ENCODE measurements at regions not wholly inside any gene's neighbourhood (a gene's known extent, or its start where the extent isn't known, plus 50 kb on each side); places are given as distances from the start of the nearest gene placed in this dataset.

- DNase-seq (ENCODE audit: insufficient read length, low spot score, missing footprints) = peak; percentile 30
- peak overlapping the region; percentile 47 for H2AFZ ChIP-seq (ENCODE audit: low read length)
These were observed 97.8 kb downstream of the B3GNT2 start for GRCh38 chr2:62293490-62294271.

DNA sequence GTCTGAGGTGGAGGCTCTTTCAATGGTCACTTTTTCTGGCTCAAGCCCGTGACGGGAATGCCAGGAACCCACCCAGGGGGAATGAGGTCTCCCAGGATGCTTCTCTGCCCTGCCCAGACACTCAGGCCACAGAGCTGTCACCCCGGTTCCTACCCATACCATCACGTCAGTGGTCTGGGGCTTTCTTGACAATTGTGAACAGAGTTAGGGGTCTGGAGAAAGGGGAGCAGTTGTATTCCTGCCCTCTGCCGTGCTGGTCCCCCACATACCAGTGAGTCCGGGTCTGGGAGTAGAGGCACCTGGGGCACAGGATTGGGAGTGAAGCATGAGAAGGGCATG lies 97.2 kb downstream of the B3GNT2 start:
- no peaks in the 10 kb centered on the region for H3K27me3 ChIP-seq (ENCODE audit: insufficient read depth, low read length)
- H3K4me3 ChIP-seq (ENCODE audit: insufficient read depth, low read length) = no peak overlapping the region
- no peaks in the 10 kb centered on the region for H3K9me3 ChIP-seq (ENCODE audit: low read depth, low read length)
- H3K4me2 ChIP-seq (ENCODE audit: insufficient read depth, low read length) = no peak overlapping the region
- H4K20me1 ChIP-seq (ENCODE audit: insufficient read depth, low read length) = no peaks in the 10 kb centered on the region
- no peak overlapping the region for H3K27ac ChIP-seq (ENCODE audit: low read depth, low read length)
- peak overlapping the region; percentile 47 for H2AFZ ChIP-seq (ENCODE audit: low read length)
- H3K4me1 ChIP-seq (ENCODE audit: insufficient read depth, low read length) = peaks cover 4% of the 10 kb centered on the region
- H3K79me2 ChIP-seq (ENCODE audit: insufficient read depth, low read length) = no peaks in the 10 kb centered on the region
- peak; percentile 37 for DNase-seq (ENCODE audit: insufficient read length, low spot score, missing footprints)
- TF ChIP-seq, protein P1, sequence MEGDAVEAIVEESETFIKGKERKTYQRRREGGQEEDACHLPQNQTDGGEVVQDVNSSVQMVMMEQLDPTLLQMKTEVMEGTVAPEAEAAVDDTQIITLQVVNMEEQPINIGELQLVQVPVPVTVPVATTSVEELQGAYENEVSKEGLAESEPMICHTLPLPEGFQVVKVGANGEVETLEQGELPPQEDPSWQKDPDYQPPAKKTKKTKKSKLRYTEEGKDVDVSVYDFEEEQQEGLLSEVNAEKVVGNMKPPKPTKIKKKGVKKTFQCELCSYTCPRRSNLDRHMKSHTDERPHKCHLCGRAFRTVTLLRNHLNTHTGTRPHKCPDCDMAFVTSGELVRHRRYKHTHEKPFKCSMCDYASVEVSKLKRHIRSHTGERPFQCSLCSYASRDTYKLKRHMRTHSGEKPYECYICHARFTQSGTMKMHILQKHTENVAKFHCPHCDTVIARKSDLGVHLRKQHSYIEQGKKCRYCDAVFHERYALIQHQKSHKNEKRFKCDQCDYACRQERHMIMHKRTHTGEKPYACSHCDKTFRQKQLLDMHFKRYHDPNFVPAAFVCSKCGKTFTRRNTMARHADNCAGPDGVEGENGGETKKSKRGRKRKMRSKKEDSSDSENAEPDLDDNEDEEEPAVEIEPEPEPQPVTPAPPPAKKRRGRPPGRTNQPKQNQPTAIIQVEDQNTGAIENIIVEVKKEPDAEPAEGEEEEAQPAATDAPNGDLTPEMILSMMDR (IDR thresholded peaks at IDR 0.05; ENCODE audit: extremely low read depth, low read depth, low read length) = no peak
- H3K36me3 ChIP-seq (ENCODE audit: insufficient read depth, low read length) = no peaks in the 10 kb centered on the region

More at GRCh38 chr2:62293490-62294271, 97.8 kb downstream of the B3GNT2 start:
- H3K4me1 ChIP-seq (ENCODE audit: insufficient read depth, low read length) = no peaks in the 10 kb centered on the region
- no peak overlapping the region for H3K27ac ChIP-seq (ENCODE audit: low read depth, low read length)
- no peaks in the 10 kb centered on the region for H3K79me2 ChIP-seq (ENCODE audit: insufficient read depth, low read length)
- H3K4me3 ChIP-seq (ENCODE audit: insufficient read depth, low read length) = no peak overlapping the region
- H3K36me3 ChIP-seq (ENCODE audit: insufficient read depth, low read length) = no peaks in the 10 kb centered on the region
- no peaks in the 10 kb centered on the region for H3K27me3 ChIP-seq (ENCODE audit: insufficient read depth, low read length)
- no peaks in the 10 kb centered on the region for H3K9me3 ChIP-seq (ENCODE audit: low read depth, low read length)
- H3K4me2 ChIP-seq (ENCODE audit: insufficient read depth, low read length) = no peak overlapping the region
- no peaks in the 10 kb centered on the region for H4K20me1 ChIP-seq (ENCODE audit: insufficient read depth, low read length)
- TF ChIP-seq, protein P1 (IDR thresholded peaks at IDR 0.05; ENCODE audit: extremely low read depth, low read depth, low read length) = no peak

DNA sequence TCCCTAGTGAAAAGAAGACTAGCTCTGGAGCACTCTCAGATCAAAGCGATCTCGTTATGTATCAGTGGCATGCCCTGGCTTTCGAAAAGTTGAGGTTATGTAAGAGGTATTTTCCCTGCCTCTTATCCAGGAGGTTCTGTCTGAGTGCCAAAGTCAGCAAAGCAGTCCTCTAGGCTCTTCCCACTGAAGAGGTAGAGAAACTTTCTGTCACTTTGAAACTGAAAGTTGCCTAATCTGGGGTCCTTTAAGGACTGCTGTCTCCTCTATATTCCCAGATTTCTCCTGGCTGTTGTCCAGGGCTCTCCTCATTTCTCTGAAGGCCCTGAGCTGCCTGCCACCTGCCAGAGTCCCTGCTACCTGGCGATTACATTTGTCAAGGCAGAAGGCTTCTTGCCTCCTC lies 96.3 kb downstream of the B3GNT2 start:
- DNase-seq (ENCODE audit: insufficient read length, low spot score, missing footprints) = peak; percentile 55

DNA sequence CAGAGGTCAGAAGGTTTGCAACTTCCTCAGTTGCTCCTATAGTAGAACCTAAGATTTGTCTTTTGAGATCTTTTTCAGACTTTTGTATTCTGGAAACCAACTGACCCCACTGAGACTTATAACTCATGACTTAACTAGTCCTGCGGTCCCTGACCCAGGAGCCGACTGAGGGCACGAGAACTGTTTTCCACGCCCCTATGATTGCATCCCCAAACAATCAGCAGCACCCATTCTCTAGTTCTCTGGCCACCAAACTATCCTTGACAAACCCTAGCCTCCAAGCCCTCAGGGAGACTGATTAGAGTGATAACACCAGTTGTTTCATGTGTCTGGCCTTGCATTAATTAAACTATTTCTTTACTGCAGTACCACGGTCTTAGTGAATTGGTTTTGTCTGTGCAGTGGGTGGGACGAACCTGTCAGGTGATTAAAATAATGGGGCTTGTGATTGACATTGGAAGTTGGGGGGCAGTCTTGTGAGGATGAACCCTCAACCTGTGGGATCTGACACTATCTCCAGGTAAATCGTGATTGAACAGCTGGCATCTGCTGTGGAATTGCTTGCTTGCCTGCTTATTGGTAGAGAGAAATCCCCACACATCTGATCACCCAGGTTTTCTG lies 95.7 kb downstream of the B3GNT2 start:
- H3K4me3 ChIP-seq (ENCODE audit: insufficient read depth, low read length) = no peak overlapping the region
- H3K9me3 ChIP-seq (ENCODE audit: low read depth, low read length) = no peaks in the 10 kb centered on the region
- no peaks in the 10 kb centered on the region for H3K36me3 ChIP-seq (ENCODE audit: insufficient read depth, low read length)
- TF ChIP-seq, protein P1 (IDR thresholded peaks at IDR 0.05; ENCODE audit: extremely low read depth, low read depth, low read length) = no peak
- H3K4me2 ChIP-seq (ENCODE audit: insufficient read depth, low read length) = peak overlapping the region; percentile 42
- no peaks in the 10 kb centered on the region for H3K79me2 ChIP-seq (ENCODE audit: insufficient read depth, low read length)
- no peak for DNase-seq (ENCODE audit: insufficient read length, low spot score, missing footprints)
- H4K20me1 ChIP-seq (ENCODE audit: insufficient read depth, low read length) = no peaks in the 10 kb centered on the region
- no peaks in the 10 kb centered on the region for H3K27me3 ChIP-seq (ENCODE audit: insufficient read depth, low read length)
- no peak overlapping the region for H2AFZ ChIP-seq (ENCODE audit: low read length)
- H3K27ac ChIP-seq (ENCODE audit: low read depth, low read length) = no peak overlapping the region
- H3K4me1 ChIP-seq (ENCODE audit: insufficient read depth, low read length) = peaks cover 7% of the 10 kb centered on the region

More for the DNA sequence above, 96.3 kb downstream of the B3GNT2 start:
- H3K79me2 ChIP-seq (ENCODE audit: insufficient read depth, low read length) = no peaks in the 10 kb centered on the region
- no peak overlapping the region for H3K27ac ChIP-seq (ENCODE audit: low read depth, low read length)
- H3K27me3 ChIP-seq (ENCODE audit: insufficient read depth, low read length) = no peaks in the 10 kb centered on the region
- no peak overlapping the region for H2AFZ ChIP-seq (ENCODE audit: low read length)
- peaks cover 7% of the 10 kb centered on the region for H3K4me1 ChIP-seq (ENCODE audit: insufficient read depth, low read length)
- no peaks in the 10 kb centered on the region for H3K9me3 ChIP-seq (ENCODE audit: low read depth, low read length)
- TF ChIP-seq, protein P1 (IDR thresholded peaks at IDR 0.05; ENCODE audit: extremely low read depth, low read depth, low read length) = no peak
- H3K36me3 ChIP-seq (ENCODE audit: insufficient read depth, low read length) = no peaks in the 10 kb centered on the region
- H4K20me1 ChIP-seq (ENCODE audit: insufficient read depth, low read length) = no peaks in the 10 kb centered on the region
- peak overlapping the region; percentile 42 for H3K4me2 ChIP-seq (ENCODE audit: insufficient read depth, low read length)
- peak overlapping the region; percentile 20 for H3K4me3 ChIP-seq (ENCODE audit: insufficient read depth, low read length)

Data from osteoblast (primary cell).